ENCODE measurements at regions not wholly inside any gene's neighbourhood (a gene's known extent, or its start where the extent isn't known, plus 50 kb on each side); places are given as distances from the start of the nearest gene placed in this dataset.

DNA sequence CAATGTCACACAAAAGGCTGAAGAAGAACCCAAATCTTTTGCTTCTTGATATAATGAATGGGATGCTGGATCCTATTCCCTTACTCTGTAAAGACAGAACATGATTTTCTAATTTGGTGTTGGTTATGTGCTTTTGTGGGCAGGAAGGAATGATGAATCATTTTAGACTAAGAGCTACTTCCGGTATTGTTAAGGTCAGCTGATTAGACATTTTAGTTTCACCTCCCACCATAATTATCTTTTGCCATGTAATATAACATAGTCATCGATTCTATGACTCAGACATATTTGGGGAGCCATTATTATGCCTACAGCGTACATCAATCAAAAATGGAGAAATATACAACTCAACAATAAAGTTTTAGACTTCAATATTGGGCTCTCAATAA, 265.3 kb downstream of the ZNF674 start:
- no peaks in the 10 kb centered on the region for H3K4me1 ChIP-seq
- in situ Hi-C loops (cut with MboI; ENCODE audit: low pct_ligation_motif_present in 1 of 4, low pct_unique_long_range_greater_than_20kb in 1 of 4, low sequenced_read_pairs in 3 of 4), result loop anchor here in 1 of 4 donors (25.0 kb wide), 1 partner anchor 107 kb away; no protein-coding TSS in a partner anchor

DNA sequence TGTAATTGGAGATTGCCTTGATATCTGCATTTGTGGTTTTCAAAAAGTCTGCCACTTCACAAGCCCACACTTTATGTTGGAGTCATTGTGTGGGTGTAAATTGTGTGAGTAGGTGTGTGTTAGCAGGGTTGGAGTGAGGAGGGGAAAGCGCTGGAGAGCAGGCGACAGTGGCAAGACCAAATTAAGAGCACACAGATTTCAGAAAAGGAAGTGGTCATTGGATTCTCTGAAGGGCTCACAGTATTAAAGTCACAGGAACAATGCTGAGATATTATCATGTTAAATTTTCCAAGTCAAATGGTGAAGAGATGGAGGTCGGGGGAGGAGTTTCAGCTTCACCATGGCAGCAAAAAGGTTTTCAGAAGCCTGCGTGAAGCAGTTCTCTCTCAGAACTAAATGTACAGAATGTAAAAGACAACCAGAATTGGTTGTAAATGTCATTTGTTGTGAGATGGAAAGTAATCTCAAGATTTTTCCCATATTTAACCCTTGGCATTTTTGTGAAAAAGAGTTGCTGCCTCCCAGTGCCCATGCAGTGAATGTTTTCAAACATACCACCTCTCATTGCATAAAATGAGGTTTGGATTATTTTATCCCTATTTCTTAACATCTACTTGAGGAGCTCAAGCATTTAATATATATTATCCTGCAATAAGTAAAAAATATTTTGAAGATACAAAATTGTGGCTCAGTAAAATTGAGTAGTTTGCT, 265.9 kb downstream of the ZNF674 start:
- H3K36me3 ChIP-seq, result no peaks in the 10 kb centered on the region
- in situ Hi-C loops (cut with MboI; ENCODE audit: low pct_ligation_motif_present in 1 of 4, low pct_unique_long_range_greater_than_20kb in 1 of 4, low sequenced_read_pairs in 3 of 4), result loop anchor here in 1 of 4 donors (25.0 kb wide), 1 partner anchor 108 kb away; no protein-coding TSS in a partner anchor
- H3K4me1 ChIP-seq, result no peaks in the 10 kb centered on the region
- TF ChIP-seq POLR2A (IDR thresholded peaks at IDR 0.05) (no peak), POLR2AphosphoS5 (IDR thresholded peaks at IDR 0.05) (no peak), EP300 (IDR thresholded peaks at IDR 0.05; ENCODE audit: low read depth) (no peak)
- TF ChIP-seq, protein P1, sequence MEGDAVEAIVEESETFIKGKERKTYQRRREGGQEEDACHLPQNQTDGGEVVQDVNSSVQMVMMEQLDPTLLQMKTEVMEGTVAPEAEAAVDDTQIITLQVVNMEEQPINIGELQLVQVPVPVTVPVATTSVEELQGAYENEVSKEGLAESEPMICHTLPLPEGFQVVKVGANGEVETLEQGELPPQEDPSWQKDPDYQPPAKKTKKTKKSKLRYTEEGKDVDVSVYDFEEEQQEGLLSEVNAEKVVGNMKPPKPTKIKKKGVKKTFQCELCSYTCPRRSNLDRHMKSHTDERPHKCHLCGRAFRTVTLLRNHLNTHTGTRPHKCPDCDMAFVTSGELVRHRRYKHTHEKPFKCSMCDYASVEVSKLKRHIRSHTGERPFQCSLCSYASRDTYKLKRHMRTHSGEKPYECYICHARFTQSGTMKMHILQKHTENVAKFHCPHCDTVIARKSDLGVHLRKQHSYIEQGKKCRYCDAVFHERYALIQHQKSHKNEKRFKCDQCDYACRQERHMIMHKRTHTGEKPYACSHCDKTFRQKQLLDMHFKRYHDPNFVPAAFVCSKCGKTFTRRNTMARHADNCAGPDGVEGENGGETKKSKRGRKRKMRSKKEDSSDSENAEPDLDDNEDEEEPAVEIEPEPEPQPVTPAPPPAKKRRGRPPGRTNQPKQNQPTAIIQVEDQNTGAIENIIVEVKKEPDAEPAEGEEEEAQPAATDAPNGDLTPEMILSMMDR (IDR thresholded peaks at IDR 0.05), result no peak
- no peaks in the 10 kb centered on the region for H3K27me3 ChIP-seq
- intact Hi-C loops (cut with DNase I; ENCODE audit: low total_unique reads), result no loop called here
- 64 to 71% methylated on average over 2 to 4 of the region's 4 CpGs for WGBS, 2 donors (ENCODE audit: low coverage in 1 of 2)
- no peaks in the 10 kb centered on the region for H3K9me3 ChIP-seq
- H3K4me3 ChIP-seq, result no peak overlapping the region
- DNase-seq, result no peak
- H3K27ac ChIP-seq, result no peak overlapping the region

More for the DNA sequence above, 265.3 kb downstream of the ZNF674 start:
- no peaks in the 10 kb centered on the region for H3K27me3 ChIP-seq
- TF ChIP-seq POLR2A (IDR thresholded peaks at IDR 0.05) (no peak), POLR2AphosphoS5 (IDR thresholded peaks at IDR 0.05) (no peak), EP300 (IDR thresholded peaks at IDR 0.05; ENCODE audit: low read depth) (no peak)
- TF ChIP-seq, protein P1 (IDR thresholded peaks at IDR 0.05), result no peak
- 62% methylated on average over 3 of the region's 3 CpGs; no CpG with 5 or more reads in 1 of the 2 donors for WGBS, 2 donors (ENCODE audit: low coverage in 1 of 2)
- intact Hi-C loops (cut with DNase I; ENCODE audit: low total_unique reads), result no loop called here
- no peaks in the 10 kb centered on the region for H3K9me3 ChIP-seq
- no peaks in the 10 kb centered on the region for H3K36me3 ChIP-seq
- no peak overlapping the region for H3K4me3 ChIP-seq
- no peak overlapping the region for H3K27ac ChIP-seq
- no peak for DNase-seq

- TF ChIP-seq POLR2AphosphoS5 (IDR thresholded peaks at IDR 0.05) (no peak), EP300 (IDR thresholded peaks at IDR 0.05; ENCODE audit: low read depth) (no peak), POLR2A (IDR thresholded peaks at IDR 0.05) (no peak)
- TF ChIP-seq, protein P1 (IDR thresholded peaks at IDR 0.05), result no peak
- Histone ChIP-seq H3K27me3 (no peaks in the 10 kb centered on the region), H3K36me3 (no peaks in the 10 kb centered on the region), H3K9me3 (no peaks in the 10 kb centered on the region), H3K27ac (no peak overlapping the region), H3K4me3 (no peak overlapping the region), H3K4me1 (no peaks in the 10 kb centered on the region)
- 85% methylated on average over 2 of the region's 2 CpGs; no CpG with 5 or more reads in 1 of the 2 donors for WGBS, 2 donors (ENCODE audit: low coverage in 1 of 2)
- no peak for DNase-seq
- in situ Hi-C loops (cut with MboI; ENCODE audit: low pct_ligation_motif_present in 1 of 4, low pct_unique_long_range_greater_than_20kb in 1 of 4, low sequenced_read_pairs in 3 of 4) (loop anchor here in 1 of 4 donors (25.0 kb wide), 1 partner anchor 109 kb away; no protein-coding TSS in a partner anchor), intact Hi-C loops (cut with DNase I; ENCODE audit: low total_unique reads) (no loop called here)
Measured at GRCh38 chrX:46278572-46278971, 266.6 kb downstream of the ZNF674 start.

- Histone ChIP-seq H3K9me3 (no peaks in the 10 kb centered on the region), H3K27ac (no peak overlapping the region), H3K36me3 (no peaks in the 10 kb centered on the region), H3K4me3 (no peak overlapping the region), H3K27me3 (no peaks in the 10 kb centered on the region), H3K4me1 (no peaks in the 10 kb centered on the region)
- DNase-seq, result no peak
- TF ChIP-seq EP300 (IDR thresholded peaks at IDR 0.05; ENCODE audit: low read depth), result no peak
- no peak for TF ChIP-seq POLR2A (IDR thresholded peaks at IDR 0.05)
- TF ChIP-seq, protein P1 (IDR thresholded peaks at IDR 0.05), result no peak
- TF ChIP-seq POLR2AphosphoS5 (IDR thresholded peaks at IDR 0.05), result no peak
- WGBS, 2 donors (ENCODE audit: low coverage in 1 of 2), result 21% methylated on average over 1 of the region's 1 CpG; no CpG with 5 or more reads in 1 of the 2 donors
- intact Hi-C loops (cut with DNase I; ENCODE audit: low total_unique reads) (no loop called here), in situ Hi-C loops (cut with MboI; ENCODE audit: low pct_ligation_motif_present in 1 of 4, low pct_unique_long_range_greater_than_20kb in 1 of 4, low sequenced_read_pairs in 3 of 4) (no loop called here)
Measured at GRCh38 chrX:46268412-46268811, 276.8 kb downstream of the ZNF674 start.

Measured in transverse colon (tissue), 4 donors.